MM.1S (cell line): ENCODE measurements at regions not wholly inside any gene's neighbourhood (a gene's known extent, or its start where the extent isn't known, plus 50 kb on each side); places are given as distances from the start of the nearest gene placed in this dataset.

Experiments
- DNase-seq: peaks from one replicate; pipeline ENCODE4 v3.0.0-alpha.2; 2015
- H2AFZ ChIP-seq: fragments of 300-600 bp; sonication (generic); 2 replicates; pipeline ENCODE4 v1.6.0; 2016; ENCODE audit warnings: antibody characterized with exemption, low read length
- H3F3A ChIP-seq: fragments of 300-600 bp; sonication (generic); 2 replicates; pipeline ENCODE4 v1.6.1; 2016; ENCODE audit warnings: mild to moderate bottlenecking, antibody characterized with exemption, low read length, moderate library complexity, mixed read lengths; ENCODE audit not compliant: insufficient read depth
- H3K27ac ChIP-seq: fragments of 300-600 bp; sonication (generic); 2 replicates; pipeline ENCODE4 v1.5.1; 2016; ENCODE audit warnings: mild to moderate bottlenecking, low read length
- H3K27me3 ChIP-seq: fragments of 300-600 bp; sonication (generic); replicated peaks from 2 replicates; pipeline ENCODE4 v1.6.0; 2016; ENCODE audit warnings: low read length; ENCODE audit not compliant: insufficient read depth
- H3K36me3 ChIP-seq: fragments of 300-600 bp; sonication (generic); replicated peaks from 2 replicates; pipeline ENCODE4 v1.6.1; 2016; ENCODE audit warnings: mild to moderate bottlenecking, low read length, mixed read lengths; ENCODE audit not compliant: insufficient read depth
- H3K4me1 ChIP-seq: fragments of 300-600 bp; sonication (generic); 2 replicates; pipeline ENCODE4 v1.6.1; 2016; ENCODE audit warnings: low read length, mixed read lengths
- H3K4me2 ChIP-seq: fragments of 300-600 bp; sonication (generic); 2 replicates; pipeline ENCODE4 v1.6.0; 2016; ENCODE audit warnings: low read depth, low read length
- H3K4me3 ChIP-seq: fragments of 300-600 bp; sonication (generic); 2 replicates; pipeline ENCODE4 v1.5.1; 2016; ENCODE audit warnings: low read length, mixed read lengths
- H3K79me2 ChIP-seq: fragments of 300-600 bp; sonication (generic); 2 replicates; pipeline ENCODE4 v1.6.1; 2016; ENCODE audit warnings: mixed run types, low read length, mixed read lengths
- H3K9ac ChIP-seq: fragments of 300-600 bp; sonication (generic); 2 replicates; pipeline ENCODE4 v1.6.1; 2016; ENCODE audit warnings: low read length, mixed read lengths
- H3K9me2 ChIP-seq: fragments of 300-600 bp; sonication (generic); replicated peaks from 2 replicates; pipeline ENCODE4 v1.6.1; 2016; ENCODE audit warnings: mild to moderate bottlenecking, low read length, mixed read lengths; ENCODE audit not compliant: insufficient read depth
- H3K9me3 ChIP-seq: fragments of 300-600 bp; sonication (generic); replicated peaks from 2 replicates; pipeline ENCODE4 v1.6.1; 2016; ENCODE audit warnings: mild to moderate bottlenecking, low read length, mixed read lengths; ENCODE audit not compliant: insufficient read depth
- H4K20me1 ChIP-seq: fragments of 300-600 bp; sonication (generic); 2 replicates; pipeline ENCODE4 v1.6.1; 2016; ENCODE audit warnings: mild to moderate bottlenecking, low read length, moderate library complexity, mixed read lengths; ENCODE audit not compliant: insufficient read depth
- EZH2 ChIP-seq: fragments of 300-600 bp; sonication (generic); optimal IDR thresholded peaks from 2 replicates; pipeline ENCODE3; 2017; ENCODE audit warnings: low read depth, mild to moderate bottlenecking, antibody characterized with exemption, low read length, mixed read lengths
- EZH2phosphoT487 ChIP-seq: fragments of 300-600 bp; sonication (generic); IDR thresholded peaks from 2 replicates; pipeline ENCODE4 v1.6.1; 2018; ENCODE audit warnings: antibody characterized with exemption, low read length
- TF ChIP-seq, protein P1 (sequence below): fragments of 300-600 bp; sonication (generic); IDR thresholded peaks from 2 replicates; pipeline ENCODE4 v1.5.1; 2016; ENCODE audit warnings: antibody characterized with exemption, low read length, mixed read lengths

DNA sequence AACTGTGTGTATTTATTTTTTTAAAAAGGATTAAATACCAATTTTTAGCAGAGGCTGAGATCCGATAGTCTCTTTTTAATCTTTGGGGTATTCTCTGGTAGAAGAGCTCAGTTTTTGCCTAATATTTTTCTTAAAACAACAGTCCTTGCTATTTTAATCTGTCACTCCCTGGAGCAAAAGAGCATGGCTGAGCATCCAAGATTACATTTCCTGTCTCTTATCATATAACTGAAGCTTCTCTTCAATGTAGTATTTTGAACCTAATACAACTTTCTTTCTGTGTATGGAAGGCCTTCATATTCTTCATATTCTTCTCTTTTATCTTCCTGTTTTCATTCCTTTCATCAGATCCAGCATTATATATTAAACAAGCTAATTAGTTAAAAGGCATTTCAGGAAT lies 293.7 kb downstream of the NSUN3 start:
- Histone ChIP-seq H3K36me3 (no peaks in the 10 kb centered on the region), H4K20me1 (no peaks in the 10 kb centered on the region), H3K27me3 (no peaks in the 10 kb centered on the region), H3K27ac (no peak overlapping the region), H3F3A (no peaks in the 10 kb centered on the region), H2AFZ (no peak overlapping the region), H3K4me3 (no peak overlapping the region), H3K79me2 (no peaks in the 10 kb centered on the region), H3K9ac (no peak overlapping the region), H3K4me1 (no peaks in the 10 kb centered on the region), H3K4me2 (no peak overlapping the region), H3K9me3 (no peaks in the 10 kb centered on the region), H3K9me2 (no peaks in the 10 kb centered on the region)
- no peak for DNase-seq
- TF ChIP-seq EZH2phosphoT487 = no peak
- TF ChIP-seq, protein P1, sequence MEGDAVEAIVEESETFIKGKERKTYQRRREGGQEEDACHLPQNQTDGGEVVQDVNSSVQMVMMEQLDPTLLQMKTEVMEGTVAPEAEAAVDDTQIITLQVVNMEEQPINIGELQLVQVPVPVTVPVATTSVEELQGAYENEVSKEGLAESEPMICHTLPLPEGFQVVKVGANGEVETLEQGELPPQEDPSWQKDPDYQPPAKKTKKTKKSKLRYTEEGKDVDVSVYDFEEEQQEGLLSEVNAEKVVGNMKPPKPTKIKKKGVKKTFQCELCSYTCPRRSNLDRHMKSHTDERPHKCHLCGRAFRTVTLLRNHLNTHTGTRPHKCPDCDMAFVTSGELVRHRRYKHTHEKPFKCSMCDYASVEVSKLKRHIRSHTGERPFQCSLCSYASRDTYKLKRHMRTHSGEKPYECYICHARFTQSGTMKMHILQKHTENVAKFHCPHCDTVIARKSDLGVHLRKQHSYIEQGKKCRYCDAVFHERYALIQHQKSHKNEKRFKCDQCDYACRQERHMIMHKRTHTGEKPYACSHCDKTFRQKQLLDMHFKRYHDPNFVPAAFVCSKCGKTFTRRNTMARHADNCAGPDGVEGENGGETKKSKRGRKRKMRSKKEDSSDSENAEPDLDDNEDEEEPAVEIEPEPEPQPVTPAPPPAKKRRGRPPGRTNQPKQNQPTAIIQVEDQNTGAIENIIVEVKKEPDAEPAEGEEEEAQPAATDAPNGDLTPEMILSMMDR = no peak
- TF ChIP-seq EZH2 = no peak

DNA sequence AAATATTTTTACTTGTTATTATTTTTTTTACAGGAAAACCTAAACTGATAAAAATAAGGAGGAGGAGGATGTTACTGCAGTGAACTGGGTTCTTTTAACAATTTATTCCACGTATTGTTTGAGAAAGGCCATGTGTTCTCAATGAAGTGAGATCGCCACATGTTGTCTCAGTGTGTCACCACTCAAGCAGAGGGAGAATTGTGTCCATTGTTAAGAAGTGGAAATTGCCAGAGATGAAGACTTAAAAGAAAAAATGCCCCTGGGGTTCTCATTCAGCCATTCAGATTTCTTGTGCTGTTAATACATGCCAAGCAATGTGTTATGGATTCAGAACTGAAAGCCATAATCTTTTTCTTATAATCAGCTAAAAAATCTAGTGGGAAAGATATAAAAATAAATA lies 297.1 kb downstream of the NSUN3 start:
- no peak overlapping the region for H2AFZ ChIP-seq
- no peak overlapping the region for H3K4me2 ChIP-seq
- no peaks in the 10 kb centered on the region for H3K9me3 ChIP-seq
- no peaks in the 10 kb centered on the region for H3K27me3 ChIP-seq
- H3K9me2 ChIP-seq = no peaks in the 10 kb centered on the region
- H3K36me3 ChIP-seq = no peaks in the 10 kb centered on the region
- no peaks in the 10 kb centered on the region for H3K79me2 ChIP-seq
- TF ChIP-seq, protein P1 = no peak
- TF ChIP-seq EZH2phosphoT487 (no peak), EZH2 (no peak)
- no peaks in the 10 kb centered on the region for H3F3A ChIP-seq
- H3K27ac ChIP-seq = no peak overlapping the region
- H3K4me3 ChIP-seq = no peak overlapping the region
- H3K9ac ChIP-seq = no peak overlapping the region
- no peaks in the 10 kb centered on the region for H4K20me1 ChIP-seq
- no peak for DNase-seq
- no peaks in the 10 kb centered on the region for H3K4me1 ChIP-seq

DNA sequence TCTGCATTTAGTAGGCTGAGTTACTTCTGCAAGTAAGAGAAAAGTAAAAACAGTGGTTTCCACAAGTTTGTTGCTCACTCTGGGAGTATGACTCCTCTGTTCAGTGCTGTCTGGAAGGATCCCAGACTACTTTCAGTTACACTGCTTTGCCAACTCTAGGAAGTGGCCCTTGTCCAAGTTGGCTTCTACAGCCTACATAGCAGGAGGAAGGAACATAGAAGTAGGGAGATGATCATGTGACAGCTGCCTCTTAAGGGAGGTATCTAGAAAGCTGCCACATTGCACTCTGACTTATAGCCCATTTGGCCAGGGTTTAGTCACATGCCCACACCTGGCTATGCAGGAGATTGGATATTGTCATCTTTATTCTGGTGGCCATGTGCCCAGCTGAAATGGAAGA lies 298.1 kb downstream of the NSUN3 start:
- no peak overlapping the region for H2AFZ ChIP-seq
- H3F3A ChIP-seq = no peaks in the 10 kb centered on the region
- no peak for DNase-seq
- H3K4me3 ChIP-seq = no peak overlapping the region
- no peaks in the 10 kb centered on the region for H3K79me2 ChIP-seq
- H4K20me1 ChIP-seq = no peaks in the 10 kb centered on the region
- no peak overlapping the region for H3K9ac ChIP-seq
- H3K36me3 ChIP-seq = no peaks in the 10 kb centered on the region
- no peaks in the 10 kb centered on the region for H3K9me3 ChIP-seq
- no peak for TF ChIP-seq EZH2phosphoT487
- TF ChIP-seq, protein P1 = no peak
- no peaks in the 10 kb centered on the region for H3K27me3 ChIP-seq
- H3K4me1 ChIP-seq = no peaks in the 10 kb centered on the region
- no peak overlapping the region for H3K4me2 ChIP-seq
- H3K27ac ChIP-seq = no peak overlapping the region
- no peaks in the 10 kb centered on the region for H3K9me2 ChIP-seq
